ENCODE measurements at regions not wholly inside any gene's neighbourhood (a gene's known extent, or its start where the extent isn't known, plus 50 kb on each side); places are given as distances from the start of the nearest gene placed in this dataset.
A peak's percentile ranks its signal among the peaks of the same experiment; 100 is the strongest.
"Not testable (repeated sequence)": the region's sequence is repeated elsewhere in the genome, so short reads cannot be mapped to it uniquely, and the experiment has no call there.

- Histone ChIP-seq H3K27me3 (no peaks in the 10 kb centered on the region), H3K9me3 (no peaks in the 10 kb centered on the region), H3K4me3 (replicated peaks in 1 of 3) (no peak overlapping the region), H3K4me1 (peaks cover 0 to 21% of the 10 kb centered on the region in 2 donors), H3K27ac (no peak overlapping the region), H3K36me3 (no peaks in the 10 kb centered on the region)
- no peak for TF ChIP-seq CTCF (IDR thresholded peaks at IDR 0.05)
- no peak for TF ChIP-seq POLR2A (IDR thresholded peaks at IDR 0.05)
- intact Hi-C loops (cut with DNase I), result no loop called here
- DNase-seq, result no peak
Observed at GRCh38 chr6:148628251-148628650, 118.6 kb upstream of the UST start.

- WGBS, 2 donors, result 15 to 16% methylated on average over 1 of the region's 1 CpG
- Histone ChIP-seq H3K27ac (peak overlapping the region in 1 of 3 donors; percentile 34), H3K27me3 (no peaks in the 10 kb centered on the region), H3K9me3 (no peaks in the 10 kb centered on the region), H3K36me3 (no peaks in the 10 kb centered on the region), H3K4me3 (replicated peaks in 1 of 3) (no peak overlapping the region), H3K4me1 (peaks cover 0 to 21% of the 10 kb centered on the region in 2 donors)
- TF ChIP-seq CTCF (IDR thresholded peaks at IDR 0.05) (no peak), POLR2A (IDR thresholded peaks at IDR 0.05) (no peak)
- DNase-seq, result peak; percentile 59 to 61
- intact Hi-C loops (cut with DNase I), result no loop called here
Observed at GRCh38 chr6:148629181-148629580, 117.6 kb upstream of the UST start.

- no peaks in the 10 kb centered on the region for H3K9me3 ChIP-seq
- no peak for DNase-seq
- WGBS, 2 donors, result 57 to 60% methylated on average over 3 of the region's 3 CpGs
- intact Hi-C loops (cut with DNase I), result no loop called here
- no peaks in the 10 kb centered on the region for H3K36me3 ChIP-seq
- TF ChIP-seq CTCF (IDR thresholded peaks at IDR 0.05), result no peak
- no peak for TF ChIP-seq POLR2A (IDR thresholded peaks at IDR 0.05)
- no peak overlapping the region for H3K27ac ChIP-seq
- H3K4me3 ChIP-seq (replicated peaks in 1 of 3), result no peak overlapping the region
- H3K27me3 ChIP-seq, result no peaks in the 10 kb centered on the region
- peaks cover 0 to 21% of the 10 kb centered on the region in 2 donors for H3K4me1 ChIP-seq
Observed at GRCh38 chr6:148629592-148630465, 117.0 kb upstream of the UST start.

GRCh38 chr6:148635070-148635743 lies 111.6 kb upstream of the UST start:
- no peaks in the 10 kb centered on the region for H3K36me3 ChIP-seq
- H3K27me3 ChIP-seq, result no peaks in the 10 kb centered on the region
- H3K27ac ChIP-seq, result no peak overlapping the region
- no peak for DNase-seq
- WGBS, 2 donors, result 96 to 100% methylated on average over 1 of the region's 1 CpG
- H3K9me3 ChIP-seq, result no peaks in the 10 kb centered on the region
- no peak for TF ChIP-seq POLR2A (IDR thresholded peaks at IDR 0.05)
- no peak for TF ChIP-seq CTCF (IDR thresholded peaks at IDR 0.05)
- intact Hi-C loops (cut with DNase I), result no loop called here
- no peaks in the 10 kb centered on the region for H3K4me1 ChIP-seq
- H3K4me3 ChIP-seq (replicated peaks in 1 of 3), result no peak overlapping the region

GRCh38 chr6:148641836-148642235 lies 105.0 kb upstream of the UST start:
- intact Hi-C loops (cut with DNase I); H3K27me3 ChIP-seq; H3K36me3 ChIP-seq; H3K4me1 ChIP-seq; H3K4me3 ChIP-seq (replicated peaks in 1 of 3); H3K9me3 ChIP-seq; H3K27ac ChIP-seq: not testable (repeated sequence)
- peak in 1 of 2 donors; percentile 45 for DNase-seq
- WGBS, 2 donors, result 62 to 93% methylated on average over 6 to 8 of the region's 8 CpGs

GRCh38 chr6:148643208-148643607 lies 103.6 kb upstream of the UST start:
- H3K27ac ChIP-seq; H3K4me1 ChIP-seq; H3K27me3 ChIP-seq; H3K4me3 ChIP-seq (replicated peaks in 1 of 3); DNase-seq; H3K36me3 ChIP-seq; H3K9me3 ChIP-seq; intact Hi-C loops (cut with DNase I): not testable (repeated sequence)
- 85 to 95% methylated on average over 5 of the region's 5 CpGs for WGBS, 2 donors

GRCh38 chr6:148645049-148645448 lies 101.8 kb upstream of the UST start:
- DNase-seq; H3K9me3 ChIP-seq; H3K27ac ChIP-seq; H3K27me3 ChIP-seq; intact Hi-C loops (cut with DNase I); H3K4me3 ChIP-seq (replicated peaks in 1 of 3); H3K36me3 ChIP-seq: not testable (repeated sequence)
- WGBS, 2 donors, result 83 to 86% methylated on average over 7 of the region's 7 CpGs
- H3K4me1 ChIP-seq, result peaks cover 3 to 11% of the 10 kb centered on the region in 2 donors

Measured in thyroid gland (tissue), 4 donors.